HL-60 (cell line): ENCODE measurements at regions not wholly inside any gene's neighbourhood (a gene's known extent, or its start where the extent isn't known, plus 50 kb on each side); places are given as distances from the start of the nearest gene placed in this dataset.

ENCODE experiments used
- TF ChIP-seq, protein P1 (sequence below): IDR thresholded peaks from 2 replicates; pipeline ENCODE4 v1.6.1; 2012; ENCODE audit warnings: low read depth; ENCODE audit not compliant: insufficient replicate concordance
- TF ChIP-seq, protein P2 (sequence below): IDR thresholded peaks from one replicate; pipeline ENCODE4 v1.5.1; 2011; ENCODE audit warnings: low read length, control low read depth, inconsistent platforms; ENCODE audit not compliant: insufficient read depth

GRCh38 chr13:109440320-109440719, 346.1 kb downstream of the IRS2 start:
- TF ChIP-seq, protein P1, sequence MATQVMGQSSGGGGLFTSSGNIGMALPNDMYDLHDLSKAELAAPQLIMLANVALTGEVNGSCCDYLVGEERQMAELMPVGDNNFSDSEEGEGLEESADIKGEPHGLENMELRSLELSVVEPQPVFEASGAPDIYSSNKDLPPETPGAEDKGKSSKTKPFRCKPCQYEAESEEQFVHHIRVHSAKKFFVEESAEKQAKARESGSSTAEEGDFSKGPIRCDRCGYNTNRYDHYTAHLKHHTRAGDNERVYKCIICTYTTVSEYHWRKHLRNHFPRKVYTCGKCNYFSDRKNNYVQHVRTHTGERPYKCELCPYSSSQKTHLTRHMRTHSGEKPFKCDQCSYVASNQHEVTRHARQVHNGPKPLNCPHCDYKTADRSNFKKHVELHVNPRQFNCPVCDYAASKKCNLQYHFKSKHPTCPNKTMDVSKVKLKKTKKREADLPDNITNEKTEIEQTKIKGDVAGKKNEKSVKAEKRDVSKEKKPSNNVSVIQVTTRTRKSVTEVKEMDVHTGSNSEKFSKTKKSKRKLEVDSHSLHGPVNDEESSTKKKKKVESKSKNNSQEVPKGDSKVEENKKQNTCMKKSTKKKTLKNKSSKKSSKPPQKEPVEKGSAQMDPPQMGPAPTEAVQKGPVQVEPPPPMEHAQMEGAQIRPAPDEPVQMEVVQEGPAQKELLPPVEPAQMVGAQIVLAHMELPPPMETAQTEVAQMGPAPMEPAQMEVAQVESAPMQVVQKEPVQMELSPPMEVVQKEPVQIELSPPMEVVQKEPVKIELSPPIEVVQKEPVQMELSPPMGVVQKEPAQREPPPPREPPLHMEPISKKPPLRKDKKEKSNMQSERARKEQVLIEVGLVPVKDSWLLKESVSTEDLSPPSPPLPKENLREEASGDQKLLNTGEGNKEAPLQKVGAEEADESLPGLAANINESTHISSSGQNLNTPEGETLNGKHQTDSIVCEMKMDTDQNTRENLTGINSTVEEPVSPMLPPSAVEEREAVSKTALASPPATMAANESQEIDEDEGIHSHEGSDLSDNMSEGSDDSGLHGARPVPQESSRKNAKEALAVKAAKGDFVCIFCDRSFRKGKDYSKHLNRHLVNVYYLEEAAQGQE = no peak
- TF ChIP-seq, protein P2, sequence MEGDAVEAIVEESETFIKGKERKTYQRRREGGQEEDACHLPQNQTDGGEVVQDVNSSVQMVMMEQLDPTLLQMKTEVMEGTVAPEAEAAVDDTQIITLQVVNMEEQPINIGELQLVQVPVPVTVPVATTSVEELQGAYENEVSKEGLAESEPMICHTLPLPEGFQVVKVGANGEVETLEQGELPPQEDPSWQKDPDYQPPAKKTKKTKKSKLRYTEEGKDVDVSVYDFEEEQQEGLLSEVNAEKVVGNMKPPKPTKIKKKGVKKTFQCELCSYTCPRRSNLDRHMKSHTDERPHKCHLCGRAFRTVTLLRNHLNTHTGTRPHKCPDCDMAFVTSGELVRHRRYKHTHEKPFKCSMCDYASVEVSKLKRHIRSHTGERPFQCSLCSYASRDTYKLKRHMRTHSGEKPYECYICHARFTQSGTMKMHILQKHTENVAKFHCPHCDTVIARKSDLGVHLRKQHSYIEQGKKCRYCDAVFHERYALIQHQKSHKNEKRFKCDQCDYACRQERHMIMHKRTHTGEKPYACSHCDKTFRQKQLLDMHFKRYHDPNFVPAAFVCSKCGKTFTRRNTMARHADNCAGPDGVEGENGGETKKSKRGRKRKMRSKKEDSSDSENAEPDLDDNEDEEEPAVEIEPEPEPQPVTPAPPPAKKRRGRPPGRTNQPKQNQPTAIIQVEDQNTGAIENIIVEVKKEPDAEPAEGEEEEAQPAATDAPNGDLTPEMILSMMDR = no peak
